ENCODE measurements at regions not wholly inside any gene's neighbourhood (a gene's known extent, or its start where the extent isn't known, plus 50 kb on each side); places are given as distances from the start of the nearest gene placed in this dataset.
A peak's percentile ranks its signal among the peaks of the same experiment; 100 is the strongest.

DNA sequence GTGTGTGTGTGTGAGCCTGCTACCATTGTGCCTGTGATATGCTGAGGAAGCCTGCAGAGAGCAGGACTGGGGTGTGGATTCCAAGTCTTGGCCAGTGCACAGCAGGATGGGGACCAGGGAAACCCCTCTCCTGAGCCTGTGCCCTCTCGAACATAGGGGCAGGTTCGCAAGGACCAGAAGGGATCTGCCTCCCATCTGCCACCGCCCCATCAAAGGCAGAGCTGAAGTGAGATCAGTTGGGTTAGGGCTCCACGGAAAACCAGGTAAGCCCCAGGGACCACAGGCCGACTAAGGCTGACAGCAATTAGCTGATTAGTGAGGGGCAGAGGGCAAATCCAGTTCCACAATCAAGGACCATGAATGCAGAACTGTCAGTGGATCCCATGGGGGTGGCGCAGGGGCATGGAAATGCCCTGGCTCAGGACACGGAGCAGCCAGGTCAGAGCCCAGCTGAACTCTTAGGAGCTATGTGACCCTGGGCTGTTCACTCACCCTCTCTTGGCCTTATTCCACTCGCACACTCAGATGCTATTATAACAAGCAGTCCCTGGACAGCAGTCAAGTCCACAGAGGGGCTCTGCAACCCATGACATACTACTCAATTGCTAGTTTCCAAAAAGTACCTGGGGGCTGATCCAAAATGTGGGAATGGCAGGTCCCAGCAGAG lies 84.2 kb upstream of the ID2 start:
- Histone ChIP-seq H3K27ac (peak overlapping the region; percentile 84), H3F3A (ENCODE audit: insufficient read depth) (no peaks in the 10 kb centered on the region), H3K4me2 (ENCODE audit: unreplicated experiment) (no peak overlapping the region), H3K27me3 (replicated peaks; ENCODE audit: insufficient read depth) (no peaks in the 10 kb centered on the region), H3K9me3 (ENCODE audit: low read depth) (no peaks in the 10 kb centered on the region), H3K4me3 (no peak overlapping the region), H3K4me1 (ENCODE audit: insufficient read depth) (peaks cover 13% of the 10 kb centered on the region), H3K9ac (peak overlapping the region; percentile 63), H2AFZ (peak overlapping the region; percentile 77), H3K79me2 (ENCODE audit: insufficient read depth) (no peaks in the 10 kb centered on the region), H3K9me2 (ENCODE audit: insufficient read depth) (no peaks in the 10 kb centered on the region), H4K20me1 (ENCODE audit: insufficient read depth) (no peaks in the 10 kb centered on the region), H3K36me3 (ENCODE audit: low read depth) (no peaks in the 10 kb centered on the region)
- TF ChIP-seq EZH2phosphoT487 (IDR thresholded peaks at IDR 0.05; ENCODE audit: insufficient read depth, low read depth) (no peak), EZH2 (IDR thresholded peaks at IDR 0.05; ENCODE audit: insufficient read depth, poor library complexity, severe bottlenecking) (no peak)
- in situ Hi-C loops (cut with MboI) = no loop called here
- 95 to 97% methylated on average over 8 of the region's 8 CpGs for WGBS, 2 experiments (ENCODE audit: low coverage in 1 of 2, low lambda C conversion rate in 2 of 2, missing lambda C conversion rate in 2 of 2)
- no peak for DNase-seq

DNA sequence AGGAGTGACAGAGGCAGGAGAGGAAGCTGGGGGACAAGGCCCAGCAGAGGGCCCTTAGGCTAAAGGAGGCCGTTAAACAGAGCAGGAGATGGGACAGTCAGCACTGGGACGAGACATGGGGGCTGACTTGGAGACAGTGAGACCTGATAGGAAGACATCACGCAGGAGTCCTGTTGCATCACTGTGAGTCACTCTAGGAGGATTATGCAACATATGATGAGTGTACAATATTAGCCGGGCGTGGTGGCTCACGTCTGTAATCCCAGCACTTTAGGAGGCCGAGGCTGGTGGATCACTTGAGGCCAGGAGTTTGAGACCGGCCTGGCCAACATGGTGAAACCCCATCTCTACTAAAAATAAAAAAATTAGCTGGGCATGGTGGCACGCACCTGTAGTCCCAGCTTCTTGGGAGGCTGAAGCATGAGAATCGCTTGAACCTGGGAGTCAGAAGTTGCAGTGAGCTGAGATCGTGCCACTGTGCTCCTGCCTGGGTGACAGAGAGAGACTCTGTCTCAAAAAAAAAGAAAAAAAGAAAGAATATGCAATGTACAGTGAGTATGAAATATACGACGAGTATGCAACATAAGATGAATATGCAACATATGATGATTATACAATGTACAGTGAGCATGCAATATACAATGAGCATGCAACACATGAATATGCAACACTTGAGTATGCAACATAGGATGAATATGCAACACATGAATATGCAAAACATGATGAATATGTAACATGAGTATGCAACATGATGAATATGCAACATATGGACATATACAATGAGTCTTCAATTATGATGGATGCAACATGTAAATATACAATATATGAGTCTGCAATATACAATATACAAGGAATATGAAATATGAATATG lies 83.3 kb upstream of the ID2 start:
- no peak overlapping the region for H3K4me3 ChIP-seq
- no peaks in the 10 kb centered on the region for H3K27me3 ChIP-seq (replicated peaks; ENCODE audit: insufficient read depth)
- TF ChIP-seq EZH2phosphoT487 (IDR thresholded peaks at IDR 0.05; ENCODE audit: insufficient read depth, low read depth) = no peak
- H3K9me3 ChIP-seq (ENCODE audit: low read depth) = no peaks in the 10 kb centered on the region
- H3K9me2 ChIP-seq (ENCODE audit: insufficient read depth) = no peaks in the 10 kb centered on the region
- DNase-seq = peak; percentile 96
- H3K79me2 ChIP-seq (ENCODE audit: insufficient read depth) = no peaks in the 10 kb centered on the region
- H3F3A ChIP-seq (ENCODE audit: insufficient read depth) = no peaks in the 10 kb centered on the region
- H4K20me1 ChIP-seq (ENCODE audit: insufficient read depth) = no peaks in the 10 kb centered on the region
- in situ Hi-C loops (cut with MboI) = no loop called here
- H3K27ac ChIP-seq = peak overlapping the region; percentile 84
- peaks cover 13% of the 10 kb centered on the region for H3K4me1 ChIP-seq (ENCODE audit: insufficient read depth)
- peak overlapping the region; percentile 77 for H2AFZ ChIP-seq
- H3K36me3 ChIP-seq (ENCODE audit: low read depth) = no peaks in the 10 kb centered on the region
- WGBS, 2 experiments (ENCODE audit: low coverage in 1 of 2, low lambda C conversion rate in 2 of 2, missing lambda C conversion rate in 2 of 2) = 32 to 34% methylated on average over 13 of the region's 13 CpGs
- peak overlapping the region; percentile 63 for H3K9ac ChIP-seq
- no peak overlapping the region for H3K4me2 ChIP-seq (ENCODE audit: unreplicated experiment)

DNA sequence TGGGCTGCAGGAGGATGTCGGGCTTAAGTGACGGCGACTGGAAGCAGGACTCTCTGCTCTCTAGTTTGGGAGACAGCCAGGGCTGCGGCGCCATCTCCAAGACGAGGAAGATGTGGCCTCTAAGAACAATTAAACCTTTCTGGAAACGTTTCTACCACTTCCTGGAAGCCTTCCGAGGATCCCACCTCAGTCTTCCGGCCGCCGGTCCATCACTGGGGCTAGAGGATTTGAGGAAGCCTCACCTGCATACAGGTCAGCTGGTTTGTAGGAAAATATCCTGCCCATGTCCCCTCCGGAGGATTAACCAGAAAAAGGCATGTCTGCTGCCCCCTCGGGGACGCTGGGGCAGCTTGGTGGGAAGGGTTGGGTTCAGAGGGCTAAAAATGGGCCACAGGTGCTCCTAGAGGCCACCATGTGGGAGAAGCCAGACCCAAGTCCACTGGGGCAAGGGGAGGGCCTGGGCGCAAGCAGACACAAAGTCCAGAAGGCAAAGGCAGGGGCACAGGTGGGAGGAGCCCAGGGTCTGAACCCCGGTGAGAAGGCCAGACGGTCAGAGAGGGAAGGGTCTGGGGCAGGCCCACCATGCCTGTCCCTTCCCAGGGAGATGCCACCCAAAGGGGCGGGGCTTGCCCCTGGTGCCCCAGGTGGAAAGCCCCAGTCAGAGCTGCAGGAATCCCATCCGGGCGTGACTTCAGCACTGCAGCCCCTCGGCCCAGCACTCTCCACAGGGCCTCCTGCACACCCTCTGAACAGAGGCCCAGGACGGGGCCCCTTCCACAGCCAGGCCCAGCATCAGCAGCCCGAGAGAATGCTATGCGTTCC lies 82.2 kb upstream of the ID2 start:
- no peak for TF ChIP-seq EZH2 (IDR thresholded peaks at IDR 0.05; ENCODE audit: insufficient read depth, poor library complexity, severe bottlenecking)
- TF ChIP-seq EZH2phosphoT487 (IDR thresholded peaks at IDR 0.05; ENCODE audit: insufficient read depth, low read depth) = no peak
- no peaks in the 10 kb centered on the region for H3K9me2 ChIP-seq (ENCODE audit: insufficient read depth)
- no peak overlapping the region for H3K9ac ChIP-seq
- no peaks in the 10 kb centered on the region for H3K79me2 ChIP-seq (ENCODE audit: insufficient read depth)
- no peak overlapping the region for H2AFZ ChIP-seq
- H3K4me3 ChIP-seq = no peak overlapping the region
- H3K36me3 ChIP-seq (ENCODE audit: low read depth) = no peaks in the 10 kb centered on the region
- H3K4me2 ChIP-seq (ENCODE audit: unreplicated experiment) = no peak overlapping the region
- H3K27ac ChIP-seq = no peak overlapping the region
- DNase-seq = no peak
- H3F3A ChIP-seq (ENCODE audit: insufficient read depth) = no peaks in the 10 kb centered on the region
- H3K4me1 ChIP-seq (ENCODE audit: insufficient read depth) = peaks cover 9% of the 10 kb centered on the region
- no peaks in the 10 kb centered on the region for H3K9me3 ChIP-seq (ENCODE audit: low read depth)
- in situ Hi-C loops (cut with MboI) = no loop called here
- no peaks in the 10 kb centered on the region for H3K27me3 ChIP-seq (replicated peaks; ENCODE audit: insufficient read depth)
- WGBS, 2 experiments (ENCODE audit: low coverage in 1 of 2, low lambda C conversion rate in 2 of 2, missing lambda C conversion rate in 2 of 2) = 92 to 94% methylated on average over 22 to 24 of the region's 24 CpGs
- H4K20me1 ChIP-seq (ENCODE audit: insufficient read depth) = no peaks in the 10 kb centered on the region

DNA sequence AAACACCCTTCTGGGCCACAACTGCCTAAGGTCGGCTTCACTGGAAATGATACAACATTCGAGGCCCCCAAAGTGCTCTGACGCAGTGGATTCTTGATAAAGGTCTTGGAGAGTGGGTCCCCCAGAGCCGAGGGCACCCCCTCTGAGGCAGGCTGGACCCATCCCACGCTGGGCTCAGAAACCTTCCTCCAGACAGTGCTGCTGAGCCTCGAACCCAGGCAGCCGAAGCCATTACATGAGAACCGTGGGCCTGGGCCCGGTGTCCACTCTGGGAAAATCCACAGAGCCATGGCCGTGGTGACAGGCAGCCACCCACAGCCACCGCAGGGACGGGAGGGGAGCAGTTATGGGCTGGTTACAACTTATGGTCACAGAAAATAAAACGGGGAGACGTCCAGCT lies 81.4 kb upstream of the ID2 start:
- Histone ChIP-seq H3K4me3 (no peak overlapping the region), H3K79me2 (ENCODE audit: insufficient read depth) (no peaks in the 10 kb centered on the region), H3K27me3 (replicated peaks; ENCODE audit: insufficient read depth) (no peaks in the 10 kb centered on the region), H3K4me1 (ENCODE audit: insufficient read depth) (peaks cover 16% of the 10 kb centered on the region), H3K4me2 (ENCODE audit: unreplicated experiment) (no peak overlapping the region), H3K9ac (no peak overlapping the region), H3K27ac (no peak overlapping the region), H4K20me1 (ENCODE audit: insufficient read depth) (no peaks in the 10 kb centered on the region), H3K9me2 (ENCODE audit: insufficient read depth) (no peaks in the 10 kb centered on the region), H3K9me3 (ENCODE audit: low read depth) (no peaks in the 10 kb centered on the region), H3K36me3 (ENCODE audit: low read depth) (no peaks in the 10 kb centered on the region), H2AFZ (no peak overlapping the region), H3F3A (ENCODE audit: insufficient read depth) (peaks cover 2% of the 10 kb centered on the region; the same call in 1 of the 2 replicates)
- WGBS, 2 experiments (ENCODE audit: low coverage in 1 of 2, low lambda C conversion rate in 2 of 2, missing lambda C conversion rate in 2 of 2) = 94 to 95% methylated on average over 14 of the region's 14 CpGs
- TF ChIP-seq EZH2 (IDR thresholded peaks at IDR 0.05; ENCODE audit: insufficient read depth, poor library complexity, severe bottlenecking) = no peak
- in situ Hi-C loops (cut with MboI) = no loop called here
- no peak for DNase-seq

Measured in GM23248 (cell line).